Natural killer cell treated with Interleukin-12 subunit alpha and Interleukin-12 subunit beta and Interleukin-15 and Interleukin-18, amount 100 ng/mL, for 72 hours (primary cell): ENCODE measurements at regions not wholly inside any gene's neighbourhood (a gene's known extent, or its start where the extent isn't known, plus 50 kb on each side); places are given as distances from the start of the nearest gene placed in this dataset.

Experiments used
- ATAC-seq, 2 donors: fragments of 150-1000 bp; cut with Tn5 transposase in 1 of 2; sonication (Bioruptor Pico), chemical (Tn5 transposase) in 1 of 2; 2 replicates each; pipeline ENCODE4 v1.10.0; 2021
- DNase-seq: peaks from one replicate; pipeline ENCODE4 v3.0.0; 2022; ENCODE audit warnings: low spot score
- H3K27ac Mint-ChIP-seq, 2 donors: 1 replicate in 1 of 2; 2 replicates in 1 of 2; pipeline ENCODE4 v1.8.0; 2022; ENCODE audit warnings: mixed read lengths in 2 of 2, mild to moderate bottlenecking in 1 of 2, moderate library complexity in 1 of 2
- H3K27me3 Mint-ChIP-seq, 2 donors: 1 replicate in 1 of 2; 2 replicates in 1 of 2; pipeline ENCODE4 v1.8.0; 2022; ENCODE audit warnings: mixed read lengths in 2 of 2
- H3K36me3 Mint-ChIP-seq: one replicate; pipeline ENCODE4 v1.8.0; 2022; ENCODE audit warnings: mixed read lengths
- H3K4me1 Mint-ChIP-seq, 2 donors: 1 replicate in 1 of 2; 2 replicates in 1 of 2; pipeline ENCODE4 v1.8.0; 2022; ENCODE audit warnings: low read depth in 2 of 2, mixed read lengths in 2 of 2, mild to moderate bottlenecking in 1 of 2
- H3K4me3 Mint-ChIP-seq: one replicate; pipeline ENCODE4 v1.8.0; 2022; ENCODE audit warnings: mixed read lengths
- H3K9me3 Mint-ChIP-seq: 2 replicates; pipeline ENCODE4 v1.8.0; 2022; ENCODE audit warnings: mixed read lengths

- Mint-ChIP-seq H3K27me3 (no peaks in the 10 kb centered on the region), H3K4me3 (no peak overlapping the region), H3K4me1 (no peaks in the 10 kb centered on the region), H3K27ac (no peak overlapping the region), H3K9me3 (no peaks in the 10 kb centered on the region), H3K36me3 (no peaks in the 10 kb centered on the region)
- DNase-seq (no peak), ATAC-seq (no peak)
These were observed 345.3 kb upstream of the CD180 start for GRCh38 chr5:67541875-67542274.

- peaks cover 0 to 2% of the 10 kb centered on the region in 2 donors for H3K4me1 Mint-ChIP-seq
- ATAC-seq (no peak), DNase-seq (no peak)
- no peak overlapping the region for H3K27ac Mint-ChIP-seq
- H3K9me3 Mint-ChIP-seq, result no peaks in the 10 kb centered on the region
- H3K36me3 Mint-ChIP-seq, result no peaks in the 10 kb centered on the region
- H3K27me3 Mint-ChIP-seq, result no peaks in the 10 kb centered on the region
- H3K4me3 Mint-ChIP-seq, result no peak overlapping the region
These were observed 342.4 kb upstream of the CD180 start for GRCh38 chr5:67538855-67539506.

- H3K4me3 Mint-ChIP-seq, result no peak overlapping the region
- ATAC-seq (no peak), DNase-seq (no peak)
- no peaks in the 10 kb centered on the region for H3K36me3 Mint-ChIP-seq
- H3K27ac Mint-ChIP-seq, result no peak overlapping the region
- H3K4me1 Mint-ChIP-seq, result peaks cover 0 to 2% of the 10 kb centered on the region in 2 donors
- H3K27me3 Mint-ChIP-seq, result no peaks in the 10 kb centered on the region
- no peaks in the 10 kb centered on the region for H3K9me3 Mint-ChIP-seq
These were observed 341.0 kb upstream of the CD180 start for GRCh38 chr5:67537439-67538148.

GRCh38 chr5:67536866-67537265 is 340.3 kb upstream of the CD180 start:
- H3K4me3 Mint-ChIP-seq, result no peak overlapping the region
- H3K4me1 Mint-ChIP-seq, result peaks cover 0 to 2% of the 10 kb centered on the region in 2 donors
- H3K27me3 Mint-ChIP-seq, result no peaks in the 10 kb centered on the region
- DNase-seq (no peak), ATAC-seq (no peak)
- no peak overlapping the region for H3K27ac Mint-ChIP-seq
- H3K9me3 Mint-ChIP-seq, result no peaks in the 10 kb centered on the region
- H3K36me3 Mint-ChIP-seq, result no peaks in the 10 kb centered on the region

GRCh38 chr5:67530609-67531255 is 334.1 kb upstream of the CD180 start:
- Mint-ChIP-seq H3K36me3 (peaks cover 8% of the 10 kb centered on the region), H3K4me3 (no peak overlapping the region), H3K27me3 (peaks cover 0 to 2% of the 10 kb centered on the region in 2 donors), H3K27ac (no peak overlapping the region), H3K4me1 (no peaks in the 10 kb centered on the region), H3K9me3 (no peaks in the 10 kb centered on the region)
- DNase-seq (no peak), ATAC-seq (no peak)

- ATAC-seq, result no peak
- Mint-ChIP-seq H3K27me3 (peaks cover 0 to 2% of the 10 kb centered on the region in 2 donors), H3K27ac (no peak overlapping the region), H3K9me3 (no peaks in the 10 kb centered on the region), H3K36me3 (peaks cover 10% of the 10 kb centered on the region), H3K4me3 (no peak overlapping the region), H3K4me1 (no peaks in the 10 kb centered on the region)
- DNase-seq, result no peak
These were observed 332.4 kb upstream of the CD180 start for GRCh38 chr5:67528953-67529352.

GRCh38 chr5:67526793-67527192 is 330.2 kb upstream of the CD180 start:
- peaks cover 0 to 2% of the 10 kb centered on the region in 2 donors for H3K27me3 Mint-ChIP-seq
- DNase-seq, result no peak
- H3K4me3 Mint-ChIP-seq, result no peak overlapping the region
- no peaks in the 10 kb centered on the region for H3K9me3 Mint-ChIP-seq
- no peak for ATAC-seq
- no peaks in the 10 kb centered on the region for H3K4me1 Mint-ChIP-seq
- H3K27ac Mint-ChIP-seq, result no peak overlapping the region
- peaks cover 10% of the 10 kb centered on the region for H3K36me3 Mint-ChIP-seq

- Mint-ChIP-seq H3K27ac (peak overlapping the region in 1 of 2 donors; percentile 28), H3K27me3 (no peaks in the 10 kb centered on the region), H3K9me3 (peaks cover 3% of the 10 kb centered on the region), H3K4me3 (peak overlapping the region; percentile 36), H3K36me3 (no peaks in the 10 kb centered on the region), H3K4me1 (peaks cover 30% of the 10 kb centered on the region in 2 donors)
- DNase-seq (no peak), ATAC-seq (no peak)
These were observed 323.7 kb upstream of the CD180 start for GRCh38 chr5:67520161-67520908.

GRCh38 chr5:67518227-67518626 is 321.6 kb upstream of the CD180 start:
- Mint-ChIP-seq H3K36me3 (no peaks in the 10 kb centered on the region), H3K9me3 (peaks cover 7% of the 10 kb centered on the region), H3K4me1 (peaks cover 44 to 48% of the 10 kb centered on the region in 2 donors), H3K4me3 (no peak overlapping the region), H3K27me3 (no peaks in the 10 kb centered on the region), H3K27ac (no peak overlapping the region)
- DNase-seq, result no peak
- no peak for ATAC-seq

- no peaks in the 10 kb centered on the region for H3K36me3 Mint-ChIP-seq
- no peak for ATAC-seq
- no peak overlapping the region for H3K4me3 Mint-ChIP-seq
- no peak for DNase-seq
- H3K4me1 Mint-ChIP-seq, result peaks cover 44 to 48% of the 10 kb centered on the region in 2 donors
- peak overlapping the region; percentile 1 to 62 for H3K27ac Mint-ChIP-seq
- no peaks in the 10 kb centered on the region for H3K27me3 Mint-ChIP-seq
- H3K9me3 Mint-ChIP-seq, result peaks cover 7% of the 10 kb centered on the region
These were observed 320.5 kb upstream of the CD180 start for GRCh38 chr5:67516948-67517565.

- no peak for DNase-seq
- Mint-ChIP-seq H3K4me1 (peaks cover 40 to 48% of the 10 kb centered on the region in 2 donors), H3K27me3 (no peaks in the 10 kb centered on the region), H3K4me3 (peak overlapping the region; percentile 68), H3K9me3 (peaks cover 7% of the 10 kb centered on the region), H3K36me3 (no peaks in the 10 kb centered on the region), H3K27ac (peak overlapping the region; percentile 72 to 79)
- peak; percentile 17 to 47 for ATAC-seq
These were observed 319.2 kb upstream of the CD180 start for GRCh38 chr5:67515762-67516161.

- Mint-ChIP-seq H3K4me3 (peak overlapping the region; percentile 68), H3K36me3 (peaks cover 5% of the 10 kb centered on the region), H3K27me3 (no peaks in the 10 kb centered on the region), H3K4me1 (peaks cover 42 to 48% of the 10 kb centered on the region in 2 donors), H3K9me3 (peaks cover 7% of the 10 kb centered on the region), H3K27ac (peak overlapping the region; percentile 72 to 79)
- peak; percentile 70 for DNase-seq
- peak; percentile 91 to 95 for ATAC-seq
These were observed 318.6 kb upstream of the CD180 start for GRCh38 chr5:67515020-67515689.

GRCh38 chr5:67512758-67513157 is 316.2 kb upstream of the CD180 start:
- ATAC-seq, result no peak
- H3K4me3 Mint-ChIP-seq, result no peak overlapping the region
- no peak overlapping the region for H3K27ac Mint-ChIP-seq
- no peak for DNase-seq
- peaks cover 11% of the 10 kb centered on the region for H3K9me3 Mint-ChIP-seq
- no peaks in the 10 kb centered on the region for H3K27me3 Mint-ChIP-seq
- peaks cover 45% of the 10 kb centered on the region in 2 donors for H3K4me1 Mint-ChIP-seq
- peaks cover 6% of the 10 kb centered on the region for H3K36me3 Mint-ChIP-seq
